SKM-1 (cell line): ENCODE measurements at regions not wholly inside any gene's neighbourhood (a gene's known extent, or its start where the extent isn't known, plus 50 kb on each side); places are given as distances from the start of the nearest gene placed in this dataset.
A peak's percentile ranks its signal among the peaks of the same experiment; 100 is the strongest.
"Not testable (repeated sequence)": the region's sequence is repeated elsewhere in the genome, so short reads cannot be mapped to it uniquely, and the experiment has no call there.

Experiments used
- DNase-seq: peaks from one replicate; lab custom pipeline; 2025; ENCODE audit not compliant: unreplicated experiment; lab: John Stamatoyannopoulos, UW

DNA sequence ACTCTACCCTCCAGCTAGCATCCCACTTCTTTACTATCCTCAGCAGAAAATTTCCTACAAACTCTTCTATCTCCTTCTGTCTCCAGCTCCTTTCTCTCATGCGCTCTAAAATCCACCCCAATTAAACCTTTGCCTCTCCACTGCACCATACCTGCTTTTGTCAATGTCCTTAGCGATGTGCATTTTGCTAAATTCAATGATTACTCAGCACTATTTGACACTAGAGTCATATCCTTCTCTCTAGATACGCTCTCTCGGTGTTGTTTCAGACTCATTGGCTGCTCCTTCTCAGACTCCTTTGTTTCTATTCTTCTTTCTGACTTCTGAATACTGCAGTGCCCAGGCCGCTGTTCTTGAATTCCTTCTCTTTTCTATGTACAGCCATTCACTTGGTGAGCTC, 144.2 kb downstream of the HLX start:
- DNase-seq: no peak

DNA sequence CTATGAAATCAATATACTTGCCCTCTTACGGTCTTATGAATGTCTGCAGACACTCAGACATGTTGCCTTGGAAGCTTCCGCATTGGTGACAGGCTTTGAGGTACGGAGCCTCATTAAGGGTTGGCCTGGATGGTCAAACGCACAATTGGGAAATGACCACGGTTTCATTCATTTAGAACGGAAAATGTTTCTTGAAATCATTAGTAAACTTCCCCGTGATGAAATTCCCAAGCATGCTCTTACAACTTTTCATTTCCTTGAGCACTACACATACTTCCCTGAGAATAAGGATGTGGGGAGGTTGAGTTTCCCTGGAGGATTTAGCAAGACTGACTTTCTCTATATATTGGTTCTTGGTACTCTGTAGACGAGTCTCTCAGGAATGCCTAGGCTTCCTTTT, 146.3 kb downstream of the HLX start:
- no peak for DNase-seq

DNA sequence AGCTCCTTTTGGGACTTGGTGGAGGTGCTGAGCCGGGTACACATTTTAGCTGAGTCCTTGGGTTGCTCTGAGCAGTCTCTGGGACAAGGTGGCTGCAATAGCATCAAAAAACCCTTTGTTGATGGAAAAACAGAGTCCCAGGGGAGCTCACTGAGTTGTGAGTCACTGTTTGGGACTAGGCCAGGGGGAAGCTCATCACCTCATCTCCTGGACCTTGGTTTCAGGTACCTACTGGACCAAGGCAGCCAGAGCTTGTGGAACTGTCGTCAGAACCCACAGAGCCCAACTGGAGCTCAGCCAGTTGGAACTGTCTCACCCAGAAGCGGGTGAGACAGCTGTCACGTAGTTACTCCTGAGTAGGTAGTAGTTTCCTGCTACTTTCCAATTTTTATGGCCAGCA, 146.7 kb downstream of the HLX start:
- DNase-seq: no peak

DNA sequence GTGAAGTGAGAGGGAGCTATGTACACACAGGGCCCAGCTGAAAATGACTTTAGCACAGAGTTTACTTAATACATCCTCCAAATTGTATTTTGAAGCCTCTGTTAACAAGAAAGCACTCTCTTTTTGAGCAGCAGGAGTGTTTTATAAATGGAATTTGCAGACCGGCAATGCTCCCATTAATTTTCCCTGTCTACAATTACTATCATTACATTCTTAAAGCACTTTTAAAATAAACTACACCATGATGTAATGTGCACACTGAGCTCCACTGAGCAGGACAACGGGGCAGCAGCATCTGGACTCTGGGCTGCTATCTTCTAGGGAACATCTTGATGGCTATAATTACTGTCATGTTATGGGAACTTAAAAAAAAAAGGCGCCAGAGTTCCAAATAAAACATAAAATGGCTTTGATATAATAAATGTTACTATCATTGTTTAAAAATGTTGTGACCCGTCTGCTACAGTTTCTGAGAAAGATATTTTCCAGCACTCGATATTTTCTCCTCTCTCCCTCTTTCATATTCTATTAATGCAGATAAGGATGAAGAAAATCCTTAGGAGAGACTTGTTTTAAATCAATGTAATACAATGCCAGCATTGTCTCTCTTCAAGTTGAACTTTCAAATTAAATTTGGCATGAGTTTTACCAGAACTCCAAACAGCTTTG, 150.9 kb downstream of the HLX start:
- no peak for DNase-seq

DNA sequence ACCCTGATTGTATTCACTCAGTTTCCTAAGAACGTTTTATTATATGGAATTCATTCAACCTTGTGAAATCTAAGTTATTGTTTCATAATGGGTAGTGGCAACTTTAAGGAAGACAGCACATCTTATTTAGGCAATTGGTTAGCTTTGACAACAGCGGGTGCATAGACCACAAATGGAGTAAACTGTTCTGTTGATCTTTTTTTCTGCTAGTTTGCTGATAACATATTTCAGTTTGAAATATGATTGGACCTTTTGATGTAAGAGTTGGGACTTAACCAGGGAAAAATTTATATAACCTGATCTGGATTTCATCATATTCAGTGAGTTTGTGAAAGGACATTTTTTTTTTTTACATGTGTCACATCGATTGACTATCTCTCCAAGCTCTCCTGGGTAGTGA, 151.7 kb downstream of the HLX start:
- DNase-seq: no peak

DNA sequence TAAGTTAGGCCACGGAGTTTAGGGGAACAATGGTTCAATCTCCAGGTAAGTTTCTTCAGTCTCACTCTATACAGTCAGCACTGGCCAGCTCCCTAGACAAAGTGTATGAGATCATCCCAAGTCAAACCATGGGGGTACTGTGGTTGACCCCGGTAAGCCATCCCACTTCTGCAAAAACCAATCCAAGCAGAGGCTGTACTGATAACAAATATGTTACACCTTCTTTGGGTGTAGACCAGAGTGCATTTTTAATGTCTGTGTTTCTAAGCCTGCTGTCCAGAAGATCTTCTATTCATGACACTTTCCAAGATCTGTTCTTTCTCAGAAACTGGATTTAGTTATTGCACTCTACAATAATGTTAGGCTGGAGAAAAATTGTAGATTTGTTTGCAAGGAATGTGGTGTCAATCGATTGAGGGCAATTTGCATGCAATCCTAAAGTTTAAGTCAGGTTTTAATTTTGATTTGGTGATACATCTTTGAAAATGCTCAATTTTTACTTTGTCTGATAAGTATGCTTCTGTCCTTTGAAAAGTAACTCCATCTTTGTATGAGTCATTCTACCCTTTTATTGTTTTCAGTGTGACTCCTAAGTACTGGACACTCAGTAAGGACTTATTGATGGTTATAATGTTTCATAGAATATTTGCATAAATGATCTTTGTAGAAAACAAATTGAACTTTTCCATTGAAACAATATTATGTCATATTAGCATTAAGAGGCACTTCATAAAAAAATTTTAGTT, 152.4 kb downstream of the HLX start:
- DNase-seq: no peak

DNA sequence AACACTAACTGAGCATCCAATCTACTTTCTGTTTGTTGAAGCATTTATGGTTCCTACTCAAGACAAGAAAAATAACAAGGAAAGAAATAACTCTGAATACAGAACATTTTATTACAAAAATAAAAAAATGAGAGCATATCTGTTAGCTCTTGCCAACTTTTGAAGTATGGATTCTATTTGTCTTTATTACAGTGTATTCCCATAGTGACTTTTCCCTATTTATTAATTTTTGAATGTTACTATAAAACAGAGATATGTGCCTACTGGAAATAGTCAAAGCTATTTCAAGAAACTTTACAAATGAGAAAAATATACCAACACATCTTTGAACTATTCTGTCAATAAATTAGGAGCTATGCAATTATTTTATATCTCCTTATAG, 153.0 kb downstream of the HLX start:
- no peak for DNase-seq

DNA sequence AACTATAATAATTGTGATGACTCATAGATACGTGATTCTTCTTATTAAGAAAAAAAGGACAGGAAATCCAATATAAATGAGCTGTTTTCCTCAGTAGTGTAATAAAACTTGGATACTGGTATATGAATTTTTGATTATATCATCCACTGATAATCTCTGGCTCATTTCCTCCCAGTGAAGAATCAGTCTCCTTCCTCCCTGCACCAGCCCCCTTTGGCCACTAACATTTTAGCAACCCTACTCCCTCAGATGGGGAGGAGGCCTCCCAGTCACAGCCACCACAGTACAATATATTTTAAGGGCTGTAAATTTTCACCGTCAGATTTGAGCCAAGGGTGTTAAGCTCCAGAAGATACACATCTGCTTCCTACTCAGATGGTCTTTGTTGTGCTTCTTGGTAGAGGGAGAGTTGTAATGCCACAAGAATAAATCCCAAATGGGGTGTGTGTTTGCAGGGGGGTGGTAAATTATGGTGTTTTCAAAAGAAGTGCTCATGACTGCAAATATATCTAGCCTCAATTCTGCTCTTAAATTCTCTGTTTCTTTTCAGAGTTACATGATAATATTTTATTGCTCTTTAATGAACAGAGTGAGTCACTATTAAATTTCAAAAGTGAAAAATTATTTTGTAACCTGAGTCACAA, 153.5 kb downstream of the HLX start:
- no peak for DNase-seq

DNA sequence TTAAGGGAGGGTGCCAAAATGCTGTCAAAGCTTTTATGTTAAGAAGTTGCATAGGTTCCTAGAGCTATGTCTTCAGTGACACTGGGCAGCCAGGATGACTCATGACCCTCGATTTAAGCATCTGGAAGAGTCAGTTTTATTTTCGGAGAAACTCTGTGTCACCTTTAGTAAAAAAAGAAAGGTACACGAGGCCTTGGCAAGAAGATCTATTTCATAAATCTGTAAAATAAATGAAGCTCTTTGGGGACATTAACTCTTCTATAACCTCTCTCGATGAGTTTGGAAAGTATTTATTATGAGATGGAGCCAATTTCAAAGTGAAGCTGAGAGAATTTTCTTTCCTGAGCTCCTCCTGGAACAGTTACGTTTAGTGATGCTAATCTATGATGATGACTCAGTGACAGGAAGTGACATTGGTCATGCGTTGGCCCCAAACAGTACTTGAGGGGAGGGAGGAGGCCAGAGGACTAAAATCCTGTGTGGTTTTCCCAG, 156.5 kb downstream of the HLX start:
- DNase-seq: no peak

DNA sequence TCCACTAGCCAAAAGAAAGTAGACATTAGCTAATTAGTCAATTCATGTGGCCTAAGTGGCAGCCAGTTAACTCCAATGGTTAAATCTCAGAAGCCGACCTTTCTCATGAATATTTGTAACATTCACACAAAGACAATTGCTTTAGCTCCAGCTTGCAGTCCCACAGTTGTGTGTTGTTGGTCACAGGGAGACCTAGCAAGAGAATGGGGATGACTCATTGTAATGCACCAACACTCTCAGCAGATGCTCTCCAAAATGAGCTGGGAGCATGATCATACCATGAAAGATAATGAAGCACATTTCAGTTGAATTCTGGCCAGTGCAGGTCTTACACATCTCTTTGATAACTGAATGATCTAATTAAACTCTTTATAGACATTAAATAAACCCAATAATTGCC, 160.4 kb downstream of the HLX start:
- DNase-seq: no peak

DNA sequence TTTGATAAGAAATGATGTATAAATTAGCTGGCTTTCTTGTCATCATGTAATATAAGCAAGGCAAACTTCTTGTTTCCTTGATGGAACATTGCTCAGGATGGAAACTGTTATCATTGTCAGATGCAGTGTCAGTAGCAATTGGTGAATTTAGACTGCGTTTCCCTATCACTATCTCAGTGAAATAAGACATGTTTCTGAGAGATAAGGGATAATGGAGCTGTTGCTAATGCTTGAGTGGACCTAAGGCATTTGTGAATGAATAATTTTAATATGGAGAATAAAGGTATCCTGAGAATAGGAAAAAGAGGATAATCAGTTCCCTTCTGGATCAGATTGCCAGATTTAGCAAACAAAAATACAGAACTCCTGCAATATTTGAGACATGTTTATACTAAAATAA, 160.9 kb downstream of the HLX start:
- DNase-seq: no peak

DNA sequence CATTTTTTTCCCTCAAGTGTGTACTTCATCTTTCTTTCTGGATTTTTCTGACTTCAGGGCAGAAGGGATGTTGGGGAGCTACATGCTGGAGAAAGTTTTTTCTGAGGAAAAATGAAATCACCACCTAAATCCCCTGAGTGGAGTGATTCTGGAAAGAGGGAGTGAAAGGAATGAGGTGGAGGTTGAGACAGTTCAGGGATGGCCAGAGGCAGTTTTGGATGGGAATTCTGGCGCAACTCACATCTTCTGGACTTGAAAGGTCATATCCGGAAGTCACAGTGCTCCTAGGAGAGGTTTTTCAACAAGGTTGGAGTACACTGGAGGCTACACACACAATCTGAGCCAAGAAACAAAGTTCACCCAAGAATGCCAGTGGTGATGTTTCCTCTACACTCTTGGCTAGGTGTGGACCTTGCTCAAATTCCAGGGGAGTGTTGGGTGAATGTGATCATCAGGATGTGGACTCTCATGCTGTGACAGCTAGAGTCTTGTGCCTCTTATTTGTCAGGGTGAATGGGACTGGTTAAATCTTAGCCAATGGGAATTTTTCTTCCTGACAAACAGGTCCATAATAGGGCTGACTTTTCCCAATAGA, 161.5 kb downstream of the HLX start:
- DNase-seq: no peak

DNA sequence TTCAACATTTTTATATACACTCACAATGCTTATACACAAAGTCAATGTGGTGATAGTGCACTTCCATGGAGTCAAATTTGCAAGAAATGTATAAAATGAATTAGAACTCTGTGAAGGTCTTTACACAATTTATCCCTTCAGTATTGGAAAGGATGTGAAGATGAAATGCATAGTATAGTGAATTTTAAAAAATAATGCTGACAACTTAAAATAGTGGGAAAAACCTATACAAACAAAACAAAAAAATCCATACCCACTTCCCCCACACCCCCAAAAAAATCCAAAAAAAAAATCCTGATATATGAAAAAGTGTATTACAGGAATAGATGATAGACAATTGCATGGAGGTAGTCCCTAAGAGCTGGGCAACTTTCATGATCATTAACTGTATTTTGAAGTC, 165.3 kb downstream of the HLX start:
- no peak for DNase-seq

DNA sequence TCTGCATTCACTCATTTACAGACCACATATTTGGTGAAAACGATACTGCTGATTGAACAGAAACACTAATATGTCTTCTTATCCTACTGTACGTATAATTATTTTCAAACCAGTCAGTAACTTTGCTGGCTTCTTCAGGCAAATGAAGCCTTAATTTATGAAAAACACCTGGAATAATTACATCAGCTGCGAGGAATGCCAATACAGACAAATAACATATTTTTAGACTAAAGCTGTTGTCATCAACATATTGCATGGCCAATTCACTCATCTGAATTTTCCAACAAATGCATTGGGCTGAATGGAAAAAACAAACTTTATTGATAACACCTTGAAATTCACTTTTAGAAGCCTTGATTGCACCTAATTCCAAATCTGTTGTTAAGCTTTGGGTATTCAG, 165.9 kb downstream of the HLX start:
- DNase-seq: no peak

DNA sequence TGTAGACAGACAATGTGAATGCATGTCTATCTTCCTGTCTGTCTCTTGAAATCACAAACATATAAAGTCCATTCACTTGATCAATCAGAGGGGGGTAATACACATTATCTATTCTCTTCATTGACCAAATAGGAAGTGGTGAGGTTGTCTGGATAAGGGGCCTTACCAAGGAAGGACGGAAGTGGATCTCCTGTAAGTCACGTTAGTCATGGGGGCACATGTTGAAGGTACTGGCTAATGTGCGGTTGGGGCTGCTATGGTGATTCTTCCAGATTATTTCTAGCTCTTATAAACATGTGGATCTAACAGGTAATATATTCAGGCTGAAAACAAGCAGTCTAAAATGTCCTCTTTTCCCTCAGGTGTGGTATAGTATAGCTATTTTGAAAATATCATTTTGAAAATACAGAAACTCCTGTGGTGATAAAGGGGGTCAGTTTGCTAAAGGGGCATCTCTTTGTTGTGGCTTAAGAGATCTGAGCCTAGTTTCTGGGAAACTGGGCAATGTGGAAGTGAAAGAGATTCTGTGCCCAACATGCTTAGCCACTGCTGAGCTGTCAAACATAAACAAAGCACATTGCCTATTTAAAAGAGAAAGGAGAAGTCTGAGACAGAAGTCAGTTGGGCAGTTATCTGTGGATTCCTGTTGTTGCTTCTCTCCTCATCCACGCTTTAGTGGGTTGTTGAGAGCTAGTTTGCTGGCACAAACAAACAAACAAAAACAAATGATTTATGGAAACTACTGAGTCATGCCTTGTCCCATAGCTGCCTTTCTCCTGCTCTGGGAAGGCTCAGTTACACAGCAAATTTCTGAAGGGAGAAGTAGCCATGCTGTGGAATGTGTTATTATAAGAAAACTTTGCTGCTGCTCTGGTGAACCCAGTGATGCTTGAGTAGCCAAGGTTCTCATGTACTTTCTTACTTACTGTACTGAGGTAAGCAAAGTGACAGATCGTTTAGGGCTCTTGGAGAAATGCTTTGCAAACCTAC, 166.9 kb downstream of the HLX start:
- peak; percentile 74 for DNase-seq

DNA sequence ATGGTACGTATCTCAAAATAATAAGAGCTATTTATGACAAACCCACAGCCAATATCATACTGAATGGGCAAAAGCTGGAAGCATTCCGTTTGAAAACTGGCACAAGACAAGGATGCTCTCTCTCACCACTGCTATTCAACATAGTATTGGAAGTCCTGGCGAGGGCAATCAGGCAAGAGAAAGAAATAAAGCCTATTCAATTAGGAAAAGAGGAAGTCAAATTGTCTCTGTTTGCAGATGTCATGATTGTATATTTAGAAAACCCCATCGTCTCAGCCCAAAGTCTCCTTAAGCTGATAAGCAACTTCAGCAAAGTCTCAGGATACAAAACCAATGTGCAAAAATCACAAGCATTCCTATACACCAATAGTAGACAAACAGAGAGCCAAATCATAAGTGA, 172.1 kb downstream of the HLX start:
- not testable (repeated sequence) for DNase-seq

DNA sequence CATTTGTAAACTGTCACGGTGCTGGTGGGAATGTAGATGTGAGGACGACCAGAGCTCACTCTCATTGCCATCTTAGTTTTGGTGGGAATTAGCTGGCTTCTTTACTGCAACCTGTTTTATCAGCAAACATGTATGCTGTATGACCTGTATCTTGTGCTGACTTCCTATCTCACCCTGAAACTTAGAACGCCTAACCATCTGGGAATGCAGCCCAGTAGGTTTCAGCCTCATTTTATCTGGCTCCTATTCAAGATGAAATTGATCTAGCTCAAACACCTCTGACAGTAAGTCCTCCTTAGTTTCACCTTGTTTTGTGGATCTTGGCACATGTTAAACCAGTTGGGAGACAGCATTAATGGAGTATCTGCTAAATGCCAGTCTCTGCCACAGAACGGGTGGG, 174.6 kb downstream of the HLX start:
- DNase-seq: no peak

DNA sequence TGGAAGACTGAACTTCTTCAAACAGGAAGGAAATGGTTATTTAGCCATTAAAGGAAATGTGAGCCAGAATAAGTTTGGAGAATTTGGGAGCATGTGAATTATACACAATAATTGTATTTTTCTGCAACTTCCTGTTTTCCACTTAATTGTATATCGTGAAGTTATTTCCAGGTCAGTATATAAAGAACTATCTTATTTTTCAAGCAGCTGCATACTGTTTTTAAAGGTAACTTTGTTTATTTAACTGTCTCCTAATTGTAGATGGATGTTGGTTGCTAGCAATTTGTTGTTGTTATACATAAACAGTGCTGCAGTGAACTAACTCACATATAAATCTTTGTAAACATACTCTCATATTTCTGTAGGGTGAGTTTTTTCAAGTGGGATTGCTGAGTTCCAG, 180.3 kb downstream of the HLX start:
- DNase-seq: no peak

DNA sequence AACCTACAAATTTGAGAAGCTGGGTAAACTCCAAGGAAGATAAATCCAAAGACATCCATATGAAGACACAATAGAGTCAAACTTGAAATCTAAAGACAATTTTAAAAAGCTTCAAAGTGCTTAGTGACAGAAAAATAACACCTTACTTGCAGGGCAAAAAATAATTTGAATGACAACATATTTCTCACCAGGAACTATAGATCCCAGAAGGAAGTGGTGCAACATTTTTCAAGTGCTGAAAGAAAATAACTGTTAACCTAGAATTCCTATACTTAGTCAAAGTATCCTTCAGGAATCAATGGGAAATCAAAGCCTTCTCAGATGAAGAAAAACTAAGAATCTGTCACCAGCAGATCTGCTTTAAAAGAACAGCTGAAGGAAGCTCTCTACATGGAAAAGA, 184.4 kb downstream of the HLX start:
- no peak for DNase-seq

DNA sequence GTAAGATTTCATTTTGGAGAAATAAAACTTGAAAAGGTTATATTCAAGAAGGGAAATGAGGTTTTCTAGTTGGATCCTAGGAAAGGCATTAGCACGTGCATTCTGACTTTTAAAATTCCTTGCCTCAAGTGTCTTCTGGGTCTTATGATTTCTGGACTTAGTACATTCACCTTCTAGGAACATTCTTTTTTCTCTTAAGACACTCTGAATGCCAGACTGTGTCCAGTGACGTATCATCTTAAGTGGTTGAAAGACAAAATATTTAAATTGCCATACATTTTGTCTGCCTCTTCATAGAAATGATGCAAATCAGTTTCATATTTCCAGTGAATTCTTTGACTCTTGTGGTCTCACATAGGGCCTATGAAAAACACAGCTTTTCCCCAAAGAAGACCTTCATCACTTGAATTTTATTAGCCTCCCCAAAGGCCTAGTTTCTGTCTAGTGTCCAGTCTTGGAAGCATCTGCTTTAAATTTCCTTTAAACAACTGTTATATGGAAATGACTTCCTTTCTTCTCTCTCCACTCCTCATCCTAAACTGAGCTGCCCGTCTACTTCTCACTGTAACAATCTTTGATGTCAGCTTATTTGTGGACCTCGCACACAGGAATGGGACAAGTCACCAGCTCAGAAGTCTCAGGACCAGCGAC, 187.2 kb downstream of the HLX start:
- no peak for DNase-seq
